CD4-positive, alpha-beta T cell treated with Interleukin-10 for 1 hour (primary cell): ENCODE measurements at regions not wholly inside any gene's neighbourhood (a gene's known extent, or its start where the extent isn't known, plus 50 kb on each side); places are given as distances from the start of the nearest gene placed in this dataset.
"Not testable (repeated sequence)": the region's sequence is repeated elsewhere in the genome, so short reads cannot be mapped to it uniquely, and the experiment has no call there.

Experiments used
- DNase-seq: peaks from one replicate; pipeline ENCODE4 v3.0.0-alpha.2; 2020

DNA sequence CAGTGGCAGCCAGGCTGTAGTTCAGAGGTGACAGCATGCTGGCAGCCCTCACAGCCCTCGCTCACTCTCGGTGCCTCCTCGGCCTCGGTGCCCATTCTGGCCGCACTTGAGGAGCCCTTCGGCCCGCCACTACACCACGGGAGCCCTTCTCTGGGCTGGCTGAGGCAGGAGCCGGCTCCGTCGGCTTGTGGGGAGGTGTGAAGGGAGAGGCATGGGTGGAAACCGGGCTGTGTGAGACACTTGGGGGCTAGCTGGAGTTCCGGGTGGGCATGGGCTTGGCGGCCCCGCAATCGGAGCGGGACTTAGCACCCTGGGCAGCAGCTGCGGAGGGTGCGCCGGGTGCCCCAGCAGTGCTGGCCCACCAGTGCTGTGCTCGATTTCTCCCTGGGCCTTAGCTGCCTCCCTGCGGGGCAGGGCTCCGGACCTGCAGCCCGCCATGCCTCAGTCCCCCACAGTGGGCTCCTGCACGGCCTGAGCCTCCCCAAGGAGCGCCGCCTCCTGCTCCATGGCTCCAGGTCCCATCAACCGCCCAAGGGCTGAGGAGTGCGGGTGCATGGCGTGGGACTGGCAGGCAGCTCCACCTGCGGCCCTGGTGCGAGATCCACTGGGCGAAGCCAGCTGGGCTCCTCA is 396.8 kb downstream of the FAM72C start:
- DNase-seq = no peak

DNA sequence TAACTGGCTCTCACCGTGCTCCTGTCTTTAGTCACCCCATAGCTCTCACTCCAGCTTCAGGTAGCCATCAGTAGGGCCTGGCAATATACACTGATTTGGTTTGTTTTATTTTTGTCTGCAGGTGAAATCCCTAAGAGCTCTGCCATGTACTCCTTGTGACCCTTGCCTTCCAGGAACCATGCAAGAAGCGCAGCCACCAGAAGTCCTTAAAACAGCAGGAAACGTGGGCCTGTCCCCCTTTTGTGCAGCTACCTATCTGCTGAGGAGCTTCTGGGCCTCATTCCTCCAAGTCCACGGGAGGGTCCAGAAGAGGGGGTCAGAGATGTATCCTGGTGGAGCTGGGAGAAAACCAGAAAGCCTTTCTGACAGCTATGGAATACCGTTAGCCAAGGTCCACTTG is 399.1 kb downstream of the FAM72C start:
- DNase-seq = not testable (repeated sequence)

DNA sequence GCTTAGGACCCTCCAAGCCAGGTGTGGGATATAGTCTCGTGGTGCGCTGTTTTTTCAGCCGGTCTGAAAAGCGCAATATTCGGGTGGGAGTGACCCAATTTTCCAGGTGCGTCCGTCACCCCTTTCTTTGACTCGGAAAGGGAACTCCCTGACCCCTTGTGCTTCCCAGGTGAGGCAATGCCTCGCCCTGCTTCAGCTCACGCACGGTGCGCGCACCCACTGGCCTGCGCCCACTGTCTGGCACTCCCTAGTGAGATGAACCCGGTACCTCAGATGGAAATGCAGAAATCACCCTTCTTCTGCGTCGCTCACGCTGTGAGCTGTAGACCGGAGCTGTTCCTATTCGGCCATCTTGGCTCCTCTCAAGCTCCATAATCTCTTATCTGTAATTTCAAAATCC is 408.0 kb downstream of the FAM72C start:
- DNase-seq = not testable (repeated sequence)

DNA sequence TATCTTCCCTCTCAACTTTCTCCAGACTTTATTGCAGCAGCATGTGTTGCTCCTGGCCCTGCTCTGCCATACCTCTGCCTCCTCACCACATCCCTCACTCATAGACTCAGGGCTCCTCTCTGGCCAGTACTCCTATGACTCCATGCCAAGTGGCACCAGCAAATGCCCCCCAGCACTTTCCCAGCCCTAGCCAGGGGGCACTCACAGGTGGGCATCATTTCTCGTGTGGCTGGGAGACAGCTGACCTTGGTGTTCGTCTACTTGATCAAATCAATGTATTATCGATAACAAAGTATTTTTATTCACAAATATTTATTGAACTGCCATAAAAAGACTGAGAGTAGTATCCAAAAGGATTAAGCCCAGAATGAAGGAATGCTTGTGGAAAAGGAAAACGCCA is 418.2 kb downstream of the FAM72C start:
- DNase-seq = no peak

DNA sequence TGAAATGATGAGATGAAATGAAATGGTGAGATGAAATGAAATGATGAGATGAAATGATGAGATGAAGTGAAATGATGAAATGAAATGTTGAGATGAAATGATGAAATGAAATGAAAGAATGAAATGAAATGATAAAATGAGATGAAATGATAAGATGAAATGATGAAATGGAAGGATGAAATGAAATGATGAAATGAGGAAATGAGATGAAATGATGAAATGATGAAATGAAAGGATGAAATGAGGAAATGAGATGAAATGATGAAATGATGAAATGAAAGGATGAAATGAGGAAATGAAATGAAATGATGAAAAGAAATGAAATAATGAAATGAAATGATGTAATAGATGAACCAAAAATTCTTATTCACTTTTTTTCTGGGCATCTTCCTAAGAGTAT is 467.1 kb downstream of the FAM72C start:
- DNase-seq = not testable (repeated sequence)

DNA sequence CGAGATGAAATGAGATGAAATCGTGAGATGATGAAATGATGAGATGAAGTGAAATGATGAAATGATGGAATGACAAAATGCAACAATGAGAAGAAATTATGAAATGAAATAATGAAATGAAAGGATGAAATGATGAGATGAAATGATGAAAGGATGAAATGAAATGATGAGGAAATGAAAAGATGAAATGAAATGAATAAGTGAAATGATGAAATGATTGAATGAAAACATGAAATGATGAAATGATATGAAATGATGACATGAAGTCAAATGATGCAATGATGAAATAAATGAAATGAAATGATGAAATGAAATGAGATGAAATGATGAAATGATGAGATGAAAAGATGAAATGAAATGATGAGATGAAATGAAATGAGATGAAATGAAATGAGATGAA is 467.7 kb downstream of the FAM72C start:
- DNase-seq = not testable (repeated sequence)

DNA sequence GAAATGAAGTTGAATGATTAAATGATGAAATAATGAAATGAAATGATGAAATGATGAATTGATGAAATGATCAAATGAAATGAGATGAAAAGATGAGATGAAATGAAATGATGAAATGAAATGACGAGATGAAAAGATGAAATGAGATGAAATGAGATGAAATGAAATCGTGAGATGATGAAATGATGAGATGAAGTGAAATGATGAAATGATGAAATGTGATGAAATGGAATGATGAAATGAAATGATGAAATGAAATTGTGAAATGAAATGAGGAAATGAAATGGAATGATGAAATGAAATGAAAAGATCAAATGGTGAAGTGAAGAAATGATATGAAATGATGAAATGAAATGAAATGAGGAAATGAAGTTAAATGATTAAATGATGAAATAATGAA is 468.7 kb downstream of the FAM72C start:
- DNase-seq = not testable (repeated sequence)

DNA sequence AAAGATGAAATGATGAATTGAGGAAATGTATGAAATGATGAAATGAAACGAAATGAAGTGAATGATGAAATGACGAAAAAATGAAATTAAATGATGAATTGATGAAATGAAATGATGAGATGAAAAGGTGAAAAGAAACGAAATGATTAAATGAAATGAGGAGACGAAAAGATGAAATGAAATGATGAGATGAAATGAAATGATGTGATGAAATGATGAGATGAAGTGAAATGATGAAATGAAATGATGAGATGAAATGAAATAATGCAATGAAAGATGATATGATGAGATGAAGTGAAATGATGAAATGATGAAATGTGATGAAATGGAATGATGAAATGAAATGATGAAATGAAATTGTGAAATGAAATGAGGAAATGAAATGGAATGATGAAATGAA is 469.7 kb downstream of the FAM72C start:
- DNase-seq = not testable (repeated sequence)

DNA sequence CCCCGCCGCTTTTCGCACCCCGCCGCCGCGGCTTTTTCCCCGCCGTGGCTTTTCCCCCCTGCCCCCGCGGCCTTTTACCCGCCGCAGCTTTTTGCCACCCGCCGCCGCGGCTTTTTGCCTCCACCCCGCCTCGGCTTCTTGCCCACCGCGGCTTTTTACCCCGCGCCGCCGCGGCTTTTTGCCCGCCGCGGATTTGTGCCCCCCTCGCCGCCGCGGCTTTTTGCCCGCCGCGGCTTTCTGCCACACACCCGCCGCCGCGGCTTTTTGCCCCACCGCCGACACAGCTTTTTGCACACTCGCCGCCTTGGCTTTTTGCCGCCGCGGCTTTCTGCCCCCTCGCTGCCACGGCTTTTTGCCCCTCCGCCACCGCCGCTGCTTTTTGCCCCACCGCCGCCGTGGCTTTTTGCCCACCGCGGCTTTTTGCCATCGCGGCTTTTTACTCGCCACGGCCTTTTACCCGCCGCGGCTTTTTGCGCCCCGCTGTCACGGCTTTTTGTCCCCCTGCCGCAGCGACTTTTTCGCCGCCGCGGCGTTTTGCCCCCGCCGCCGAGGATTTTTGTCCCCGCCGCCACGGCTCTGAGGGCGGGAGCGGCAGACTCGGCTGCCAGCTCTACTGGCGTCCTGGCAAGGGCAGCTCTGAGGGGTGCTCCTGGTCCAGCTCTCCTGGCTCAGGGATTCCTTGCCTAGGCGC is 473.6 kb downstream of the FAM72C start:
- peak; percentile 10 for DNase-seq

DNA sequence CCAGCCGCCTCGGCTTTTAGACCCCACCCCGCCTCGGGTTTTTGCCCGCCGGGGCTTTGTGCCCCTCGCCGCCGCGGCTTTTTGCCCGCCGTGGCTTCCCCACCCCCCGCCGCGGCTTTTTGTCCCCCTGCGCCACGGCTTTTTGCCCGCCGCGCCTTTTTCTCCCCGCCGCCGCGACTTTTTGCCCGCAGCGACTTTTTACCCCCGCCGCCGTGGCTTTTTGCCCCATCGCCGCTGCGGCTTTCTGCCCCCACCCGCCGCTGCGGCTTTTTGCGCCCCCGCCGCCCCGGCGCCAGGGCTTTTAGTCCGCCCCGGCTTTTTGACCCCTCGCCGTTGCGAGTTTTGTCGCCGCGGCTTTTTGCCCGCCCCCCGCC is 474.4 kb downstream of the FAM72C start:
- DNase-seq = peak; percentile 17

DNA sequence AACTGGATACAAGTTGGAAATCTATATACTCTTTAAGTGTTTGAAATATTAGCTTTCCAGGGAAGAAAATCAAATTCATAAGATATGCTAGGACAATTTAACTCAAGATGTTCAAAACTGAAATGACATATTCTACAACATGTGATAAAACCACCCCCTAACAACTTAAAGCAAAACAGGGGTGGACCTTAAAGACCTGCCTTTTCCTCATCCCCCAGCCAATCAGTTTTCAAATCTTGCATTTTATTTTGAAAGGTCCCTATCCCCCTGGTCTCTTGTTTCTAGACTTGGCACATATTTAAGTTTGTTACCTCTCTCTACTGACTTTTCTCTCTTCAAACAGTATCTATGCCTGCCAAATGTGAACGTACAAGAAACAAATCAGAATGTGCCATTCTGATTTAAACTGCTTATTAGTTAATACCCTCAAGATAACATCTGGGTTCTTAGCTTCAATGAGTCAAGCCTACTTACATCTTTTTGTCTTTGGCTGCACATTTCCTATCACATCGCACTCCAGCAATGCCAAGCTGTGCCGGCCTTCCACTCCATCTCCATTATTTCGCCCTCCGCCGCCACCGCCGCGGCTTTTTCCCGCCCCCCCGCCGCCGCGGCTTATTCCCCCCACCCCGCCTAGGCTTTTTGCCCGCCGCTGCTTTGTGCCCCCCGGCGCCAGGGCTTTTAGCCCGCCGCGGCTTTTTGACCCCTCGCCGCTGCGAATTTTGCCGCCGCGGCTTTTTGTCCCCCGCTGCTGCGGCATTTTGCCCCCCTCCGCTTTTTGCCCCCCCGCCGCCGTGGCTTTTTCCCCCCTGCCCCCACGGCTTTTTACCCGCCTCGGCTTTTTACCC is 475.0 kb downstream of the FAM72C start:
- not testable (repeated sequence) for DNase-seq
